SK-N-SH (cell line): ENCODE measurements at regions not wholly inside any gene's neighbourhood (a gene's known extent, or its start where the extent isn't known, plus 50 kb on each side); places are given as distances from the start of the nearest gene placed in this dataset.

Experiments
- CTCF ChIA-PET: fragments of 300-600, 350-600 bp; formaldehyde crosslinking; extraction: SDS; loops from one replicate; lab custom pipeline; 2021; lab: Yijun Ruan, JAX
- POLR2A ChIA-PET: fragments of 350-600 bp; sonication (Branson Sonifier 250); formaldehyde crosslinking; extraction: SDS; loops from one replicate; lab custom pipeline; 2020; ENCODE audit warnings: antibody characterized with exemption, inconsistent platforms; lab: Yijun Ruan, JAX
- DNase-seq: peaks from one replicate; pipeline ENCODE4 v3.0.0; 2012
- H2AFZ ChIP-seq: fragments of 200-600 bp; sonication (generic); 2 replicates; pipeline ENCODE4 v1.8.1; 2016; ENCODE audit warnings: antibody characterized with exemption, mild to moderate bottlenecking, low read depth
- H3F3A ChIP-seq: fragments of 200-600 bp; sonication (generic); replicated peaks from 2 replicates; pipeline ENCODE3; 2016; ENCODE audit warnings: antibody characterized with exemption, mild to moderate bottlenecking; ENCODE audit not compliant: insufficient read depth
- H3K27ac ChIP-seq, 2 experiments: fragments of 200-500 bp in 1 of 2; fragments of 200-600 bp in 1 of 2; sonication (Bioruptor generic) in 1 of 2; sonication (generic), shearing (Covaris generic) in 1 of 2; 2 replicates each; pipeline versions ENCODE4 v1.5.1 to v1.6.1; 2014 to 2016; ENCODE audit warnings: low read depth in 2 of 2, inconsistent platforms in 1 of 2, low read length in 1 of 2, mild to moderate bottlenecking in 1 of 2, mixed read lengths in 1 of 2
- H3K27me3 ChIP-seq: fragments of 200-600 bp; sonication (generic), shearing (Covaris generic); 2 replicates; pipeline ENCODE4 v1.6.1; 2016; ENCODE audit warnings: mixed run types; ENCODE audit not compliant: insufficient read depth
- H3K36me3 ChIP-seq, 2 experiments: fragments of 200-500 bp in 1 of 2; fragments of 200-600 bp in 1 of 2; sonication (Bioruptor generic) in 1 of 2; sonication (generic) in 1 of 2; replicated peaks in 1 of 2; 2 replicates each; pipeline versions ENCODE3 to v1.5.1; 2014 to 2016; ENCODE audit warnings: low read length in 1 of 2, mild to moderate bottlenecking in 1 of 2; ENCODE audit not compliant: insufficient read depth in 2 of 2, control insufficient read depth in 1 of 2
- H3K4me1 ChIP-seq, 2 experiments: fragments of 200-500 bp in 1 of 2; fragments of 200-600 bp in 1 of 2; sonication (Bioruptor generic) in 1 of 2; sonication (generic), shearing (Covaris generic) in 1 of 2; 2 replicates each; pipeline versions ENCODE4 v1.5.1 to v1.6.1; 2014 to 2016; ENCODE audit warnings: low read depth in 1 of 2, low read length in 1 of 2, mixed run types in 1 of 2; ENCODE audit not compliant: insufficient read depth in 2 of 2, control insufficient read depth in 1 of 2
- H3K4me2 ChIP-seq: fragments of 200-600 bp; sonication (generic), shearing (Covaris generic); 2 replicates; pipeline ENCODE4 v1.6.1; 2017; ENCODE audit warnings: mixed run types
- H3K4me3 ChIP-seq, 2 experiments: fragments of 200-500 bp in 1 of 2; fragments of 200-600 bp in 1 of 2; sonication (Bioruptor generic) in 1 of 2; sonication (generic), shearing (Covaris generic) in 1 of 2; 2 replicates each; pipeline versions ENCODE4 v1.5.1 to v1.8.1; 2014 to 2016; ENCODE audit warnings: low read depth in 2 of 2, inconsistent platforms in 1 of 2, low read length in 1 of 2, mild to moderate bottlenecking in 1 of 2, mixed read lengths in 1 of 2, moderate library complexity in 1 of 2
- H3K79me2 ChIP-seq: fragments of 200-600 bp; sonication (generic); 2 replicates; pipeline ENCODE4 v1.8.1; 2017; ENCODE audit warnings: mild to moderate bottlenecking; ENCODE audit not compliant: insufficient read depth
- H3K9ac ChIP-seq: fragments of 200-600 bp; sonication (generic); 2 replicates; pipeline ENCODE4 v1.6.1; 2017; ENCODE audit warnings: mixed run types
- H3K9me2 ChIP-seq: fragments of 200-600 bp; sonication (generic); 2 replicates; pipeline ENCODE4 v1.6.1; 2017; ENCODE audit warnings: mixed run types
- H3K9me3 ChIP-seq: fragments of 200-600 bp; sonication (generic); 2 replicates; pipeline ENCODE4 v1.6.1; 2017; ENCODE audit warnings: mixed run types, mild to moderate bottlenecking, moderate library complexity
- H4K20me1 ChIP-seq: fragments of 200-600 bp; sonication (generic); 2 replicates; pipeline ENCODE4 v1.6.1; 2017; ENCODE audit warnings: mild to moderate bottlenecking, mixed run types; ENCODE audit not compliant: insufficient read depth
- CHD2 ChIP-seq: fragments of 150-350 bp; IDR thresholded peaks from 2 replicates; pipeline ENCODE4 v1.6.1; 2018; ENCODE audit warnings: low read length; ENCODE audit not compliant: partially characterized antibody
- CTCF ChIP-seq: fragments of 200-600 bp; sonication (generic); IDR thresholded peaks from 2 replicates; pipeline ENCODE4 v1.6.1; 2017; ENCODE audit warnings: antibody characterized with exemption, mild to moderate bottlenecking, moderate library complexity
- FOXJ3 ChIP-seq: sonication (generic); formaldehyde crosslinking; IDR thresholded peaks from 2 replicates; pipeline ENCODE4 v1.5.1; 2020; ENCODE audit warnings: mild to moderate bottlenecking, missing genetic modification reagents
- FOXM1 ChIP-seq: IDR thresholded peaks from 2 replicates; pipeline ENCODE4 v1.4.0; 2012; ENCODE audit warnings: low read depth, mild to moderate bottlenecking
- IRF3 ChIP-seq: fragments of 150-350 bp; IDR thresholded peaks from 2 replicates; pipeline ENCODE4 v1.6.1; 2016; ENCODE audit warnings: mild to moderate bottlenecking, low read depth, low read length
- JUND ChIP-seq: IDR thresholded peaks from 2 replicates; pipeline ENCODE4 v1.4.0; 2012
- MEF2A ChIP-seq: IDR thresholded peaks from 2 replicates; pipeline ENCODE4 v1.4.0; 2012; ENCODE audit warnings: low read depth, borderline replicate concordance
- MXI1 ChIP-seq: IDR thresholded peaks from 2 replicates; pipeline ENCODE4 v1.6.1; 2012; ENCODE audit warnings: mild to moderate bottlenecking, low read depth, low read length, improper control_type of control experiment
- NRF1 ChIP-seq: IDR thresholded peaks from 2 replicates; pipeline ENCODE4 v1.6.1; 2012; ENCODE audit warnings: low read depth, mild to moderate bottlenecking, low read length
- PBX3 ChIP-seq: IDR thresholded peaks from 2 replicates; pipeline ENCODE4; 2012
- SIN3A ChIP-seq: IDR thresholded peaks from 2 replicates; pipeline ENCODE4 v1.6.1; 2012; ENCODE audit warnings: low read depth, mild to moderate bottlenecking, low read length, moderate library complexity, borderline replicate concordance
- SMC3 ChIP-seq: IDR thresholded peaks from 2 replicates; pipeline ENCODE4 v1.6.1; 2012; ENCODE audit warnings: low read depth, low read length, improper control_type of control experiment
- TCF12 ChIP-seq: IDR thresholded peaks from 2 replicates; pipeline ENCODE4 v1.4.0; 2012
- USF1 ChIP-seq: IDR thresholded peaks from 2 replicates; pipeline ENCODE4 v1.4.0; 2012; ENCODE audit warnings: low read depth, borderline replicate concordance
- WGBS: methylation state at CpG from one replicate; pipeline ENCODE4 v1.1.6; 2017; ENCODE audit warnings: low lambda C conversion rate; 5-methylcytosine and 5-hydroxymethylcytosine counted together

GRCh38 chr7:70893971-70894715 lies 237.8 kb upstream of the GALNT17 start:
- POLR2A ChIA-PET = no interaction called here
- Histone ChIP-seq H3K4me2 (no peak overlapping the region), H3K79me2 (no peaks in the 10 kb centered on the region), H3K4me1 (no peaks in the 10 kb centered on the region), H3K9me3 (no peaks in the 10 kb centered on the region; the same call in 1 of the 2 replicates), H2AFZ (no peak overlapping the region), H3K36me3 (no peaks in the 10 kb centered on the region), H3K9ac (no peak overlapping the region), H3K9me2 (0 out of 2 replicates have a peak, but pooled peaks cover 5% of the 10 kb centered on the region), H3F3A (no peaks in the 10 kb centered on the region), H4K20me1 (no peaks in the 10 kb centered on the region), H3K27ac (no peak overlapping the region), H3K27me3 (no peaks in the 10 kb centered on the region), H3K4me3 (no peak overlapping the region)
- 12% methylated on average over 4 of the region's 4 CpGs for WGBS
- CTCF ChIA-PET = interaction anchor here (1.1 kb wide), 1 partner anchor 839 kb away, joined by 4 read pairs; no protein-coding TSS in a partner anchor
- DNase-seq = no peak
- TF ChIP-seq USF1 = no peak
- no peak for TF ChIP-seq FOXJ3
- TF ChIP-seq MXI1 = no peak
- no peak for TF ChIP-seq IRF3
- TF ChIP-seq SIN3A = no peak
- TF ChIP-seq CHD2 = no peak
- no peak for TF ChIP-seq SMC3
- no peak for TF ChIP-seq JUND
- TF ChIP-seq TCF12 = no peak
- TF ChIP-seq MEF2A = no peak
- no peak for TF ChIP-seq PBX3
- TF ChIP-seq CTCF = no peak
- no peak for TF ChIP-seq NRF1
- TF ChIP-seq FOXM1 = no peak
